GM12892 (cell line): ENCODE measurements at regions not wholly inside any gene's neighbourhood (a gene's known extent, or its start where the extent isn't known, plus 50 kb on each side); places are given as distances from the start of the nearest gene placed in this dataset.

Source experiments
- POLR2A ChIP-seq: IDR thresholded peaks from 2 replicates; pipeline ENCODE4 v1.6.1; 2011; ENCODE audit warnings: low read depth, low read length, control low read depth
- POLR2AphosphoS5 ChIP-seq: IDR thresholded peaks from 2 replicates; pipeline ENCODE4 v1.6.1; 2011; ENCODE audit warnings: low read depth, low read length, control low read depth
- TAF1 ChIP-seq: IDR thresholded peaks from 2 replicates; pipeline ENCODE4 v1.6.1; 2011; ENCODE audit warnings: low read depth, mild to moderate bottlenecking, control low read depth, low read length, borderline replicate concordance

- no peak for TF ChIP-seq POLR2AphosphoS5
- TF ChIP-seq POLR2A, result no peak
- TF ChIP-seq TAF1, result no peak
Measured at GRCh38 chr12:62166525-62166924, 93.7 kb upstream of the USP15 start.
